GM18508 (cell line): ENCODE measurements at regions not wholly inside any gene's neighbourhood (a gene's known extent, or its start where the extent isn't known, plus 50 kb on each side); places are given as distances from the start of the nearest gene placed in this dataset.
"Not testable (repeated sequence)": the region's sequence is repeated elsewhere in the genome, so short reads cannot be mapped to it uniquely, and the experiment has no call there.

ENCODE experiments used
- ATAC-seq: cut with Tn5 transposase; IDR thresholded peaks from one replicate; pipeline ENCODE4 v1.9.1; 2021; ENCODE audit warnings: moderate number of reproducible peaks; ENCODE audit not compliant: insufficient read depth, unreplicated experiment

DNA sequence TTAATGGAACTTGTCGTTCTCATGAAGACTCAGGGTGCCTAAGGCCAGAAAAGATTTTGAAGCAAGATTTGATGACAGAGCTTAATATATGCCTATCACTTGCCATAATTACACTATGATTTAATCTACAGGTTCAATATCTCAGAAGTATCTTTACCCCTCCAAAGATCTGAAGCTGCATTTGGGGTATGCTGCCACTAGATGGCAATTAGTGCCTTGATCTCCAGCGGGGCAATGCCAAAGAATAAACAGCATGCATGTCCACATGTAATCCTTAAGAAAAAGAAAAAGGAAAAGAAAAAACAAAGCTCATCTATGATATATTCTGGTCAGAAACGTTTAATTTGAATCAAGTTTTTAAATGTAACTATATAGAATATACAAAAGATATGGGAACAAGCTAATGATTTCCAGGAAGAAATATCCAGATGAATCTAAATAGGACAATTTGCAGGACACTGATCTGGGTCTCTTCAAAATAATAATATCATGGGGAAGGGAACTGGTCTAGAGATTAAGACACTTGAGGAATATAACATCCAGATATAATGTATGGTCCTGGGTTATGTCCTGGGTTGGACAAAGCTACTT lies 55.0 kb upstream of the SOX14 start:
- ATAC-seq = no peak

DNA sequence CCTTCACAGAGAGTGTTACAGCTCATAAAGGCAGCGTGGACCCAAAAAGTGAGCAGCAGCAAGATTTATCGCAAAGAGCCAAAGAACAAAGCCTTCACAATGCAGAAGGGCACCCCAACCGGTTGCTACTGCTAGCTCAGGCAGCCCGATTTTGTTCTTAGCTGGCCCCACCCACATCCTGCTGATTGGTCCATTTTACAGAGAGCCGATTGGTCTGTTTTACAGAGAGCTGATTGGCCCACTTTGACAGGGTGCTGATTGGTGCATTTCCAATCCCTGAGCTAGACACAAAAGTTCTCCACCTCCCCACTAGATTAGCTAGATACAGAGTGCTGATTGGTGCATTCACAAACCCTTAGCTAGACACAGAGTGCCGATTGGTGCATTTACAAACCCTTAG lies 50.1 kb upstream of the SOX14 start:
- ATAC-seq = not testable (repeated sequence)
